Activated T-helper 17 cell treated with anti-CD3 and anti-CD28 coated beads, Interleukin-2, amount 50 U/mL, for 72 hours (primary cell): ENCODE measurements at regions not wholly inside any gene's neighbourhood (a gene's known extent, or its start where the extent isn't known, plus 50 kb on each side); places are given as distances from the start of the nearest gene placed in this dataset.

Source experiments
- ATAC-seq: fragments of 150-1000 bp; cut with Tn5 transposase; replicated peaks from 2 replicates; pipeline ENCODE4 v1.10.0; 2021; ENCODE audit warnings: mild to moderate bottlenecking, moderate library complexity
- H3K27ac Mint-ChIP-seq: one replicate; pipeline ENCODE4 v1.8.0; 2022; ENCODE audit warnings: mixed read lengths
- H3K27me3 Mint-ChIP-seq: one replicate; pipeline ENCODE4 v1.8.0; 2022; ENCODE audit warnings: mixed read lengths
- H3K36me3 Mint-ChIP-seq: one replicate; pipeline ENCODE4 v1.8.0; 2022; ENCODE audit warnings: low read depth, mild to moderate bottlenecking, mixed read lengths
- H3K4me1 Mint-ChIP-seq: one replicate; pipeline ENCODE4 v1.8.0; 2022; ENCODE audit warnings: mixed read lengths
- H3K4me3 Mint-ChIP-seq: one replicate; pipeline ENCODE4 v1.8.0; 2022; ENCODE audit warnings: mild to moderate bottlenecking, mixed read lengths
- H3K9me3 Mint-ChIP-seq: one replicate; pipeline ENCODE4 v1.8.0; 2022; ENCODE audit warnings: mixed read lengths

GRCh38 chr14:101247842-101248725 is 313.2 kb upstream of the DIO3 start:
- no peak overlapping the region for H3K4me3 Mint-ChIP-seq
- no peaks in the 10 kb centered on the region for H3K36me3 Mint-ChIP-seq
- H3K27me3 Mint-ChIP-seq = peaks cover 31% of the 10 kb centered on the region
- H3K27ac Mint-ChIP-seq = no peak overlapping the region
- no peaks in the 10 kb centered on the region for H3K4me1 Mint-ChIP-seq
- H3K9me3 Mint-ChIP-seq = no peaks in the 10 kb centered on the region
- no peak for ATAC-seq

DNA sequence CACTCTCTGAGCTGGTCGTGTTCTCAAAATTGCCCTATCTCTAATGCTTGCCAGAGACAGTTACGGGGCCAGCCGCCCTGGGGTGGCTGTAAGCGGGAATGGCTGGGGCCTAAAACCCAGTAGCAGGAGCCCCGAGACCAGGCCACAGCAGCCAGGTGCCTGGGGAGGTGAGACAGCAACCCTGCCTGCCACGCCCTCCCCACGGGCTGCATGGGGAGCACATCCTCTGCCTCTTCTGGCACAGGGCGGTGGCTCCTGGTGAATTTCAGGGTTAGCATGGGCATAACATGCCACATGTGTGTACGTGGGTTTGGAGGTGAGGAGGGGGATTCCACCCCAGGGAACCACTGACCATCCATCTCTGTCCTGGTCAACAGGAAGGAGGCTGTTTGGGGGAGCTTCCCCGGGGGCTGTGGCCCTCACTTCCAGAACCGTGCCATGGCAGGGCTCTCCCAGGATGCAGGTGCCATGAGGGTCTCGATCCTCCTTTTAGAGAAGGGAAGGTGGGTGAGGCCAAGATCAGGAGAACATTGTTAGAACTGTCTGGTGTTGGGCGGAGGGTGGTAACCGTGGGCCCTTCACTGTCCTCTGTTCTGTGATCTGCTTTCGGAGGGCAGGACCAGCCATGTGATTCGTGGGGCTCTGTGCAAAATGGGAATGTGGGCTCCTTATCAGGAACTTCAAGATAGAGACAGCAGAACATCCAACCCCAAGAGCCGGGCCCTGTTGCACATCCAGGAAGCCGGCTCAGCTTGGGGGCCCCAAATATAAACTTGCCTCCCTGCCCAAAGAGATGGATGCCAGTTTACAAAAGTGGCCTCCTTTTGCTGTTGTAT is 312.2 kb upstream of the DIO3 start:
- peaks cover 23% of the 10 kb centered on the region for H3K27me3 Mint-ChIP-seq
- H3K36me3 Mint-ChIP-seq = no peaks in the 10 kb centered on the region
- H3K4me3 Mint-ChIP-seq = no peak overlapping the region
- no peak overlapping the region for H3K27ac Mint-ChIP-seq
- H3K9me3 Mint-ChIP-seq = no peaks in the 10 kb centered on the region
- no peaks in the 10 kb centered on the region for H3K4me1 Mint-ChIP-seq
- ATAC-seq = no peak

DNA sequence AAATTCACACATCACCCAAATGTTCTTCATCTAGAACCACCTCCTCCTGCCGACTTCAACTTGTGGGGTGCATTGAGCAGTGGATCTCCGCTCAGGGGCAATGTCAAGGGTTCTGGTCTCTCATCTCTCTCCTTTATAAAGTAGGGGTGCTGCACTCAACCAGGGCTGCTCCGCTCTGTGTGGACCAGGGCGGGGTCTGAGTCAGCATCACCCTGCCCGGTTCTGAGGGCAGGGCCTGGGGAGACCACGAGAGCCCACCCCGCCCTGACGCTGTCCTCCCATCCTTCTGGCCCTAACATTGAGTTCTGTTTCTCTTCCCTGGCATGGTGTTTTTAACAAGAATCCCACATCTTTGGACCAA is 311.6 kb upstream of the DIO3 start:
- Mint-ChIP-seq H3K27me3 (peaks cover 21% of the 10 kb centered on the region), H3K4me1 (no peaks in the 10 kb centered on the region), H3K27ac (no peak overlapping the region), H3K36me3 (no peaks in the 10 kb centered on the region), H3K9me3 (no peaks in the 10 kb centered on the region), H3K4me3 (no peak overlapping the region)
- ATAC-seq = no peak

GRCh38 chr14:101250336-101250947 is 310.9 kb upstream of the DIO3 start:
- Mint-ChIP-seq H3K4me1 (no peaks in the 10 kb centered on the region), H3K36me3 (no peaks in the 10 kb centered on the region), H3K4me3 (no peak overlapping the region), H3K27me3 (peaks cover 21% of the 10 kb centered on the region), H3K9me3 (no peaks in the 10 kb centered on the region), H3K27ac (no peak overlapping the region)
- ATAC-seq = no peak

DNA sequence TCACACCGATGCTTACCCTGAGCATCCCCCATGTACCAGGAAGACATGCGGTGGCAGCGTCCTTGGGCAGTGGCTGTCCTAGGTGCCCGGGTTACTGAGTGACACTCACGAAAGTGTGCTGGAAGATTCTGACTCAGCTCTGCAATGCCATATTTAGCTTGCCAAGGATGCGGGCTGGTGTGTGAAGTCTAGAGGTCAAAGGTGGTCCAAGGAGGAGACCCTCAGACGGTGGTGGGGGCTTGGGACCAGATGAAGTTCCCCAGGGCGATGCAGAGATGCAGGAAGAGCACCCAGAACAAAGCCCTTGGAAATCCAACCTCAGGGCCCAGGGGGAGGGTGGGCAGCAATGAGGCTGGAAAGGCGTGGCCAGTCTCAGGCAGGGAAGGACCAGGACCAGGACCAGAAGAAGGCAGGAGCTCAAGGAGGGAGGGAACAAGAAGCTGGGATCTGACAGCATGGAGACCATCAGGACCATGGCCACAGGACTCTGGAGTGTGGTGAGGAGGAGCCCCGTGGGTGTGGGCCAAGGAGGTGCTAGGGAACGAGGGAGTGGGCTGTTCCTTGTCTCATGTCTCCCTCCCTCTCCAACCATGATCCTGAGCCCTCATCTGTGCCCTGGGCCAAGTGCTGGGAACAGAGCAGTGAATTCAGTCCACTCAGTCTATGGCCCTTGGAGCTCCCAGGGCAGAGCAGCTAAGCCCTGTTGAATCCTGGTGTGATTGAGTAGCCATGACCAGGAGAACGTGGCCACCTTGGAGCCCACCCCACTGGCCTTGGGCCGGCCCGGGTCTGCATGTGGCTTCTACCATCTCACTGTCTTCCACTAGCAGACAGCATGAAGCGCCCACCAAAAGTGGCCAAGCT is 310.1 kb upstream of the DIO3 start:
- Mint-ChIP-seq H3K4me3 (no peak overlapping the region), H3K9me3 (no peaks in the 10 kb centered on the region), H3K27me3 (peaks cover 25% of the 10 kb centered on the region), H3K36me3 (no peaks in the 10 kb centered on the region), H3K27ac (no peak overlapping the region), H3K4me1 (no peaks in the 10 kb centered on the region)
- ATAC-seq = no peak

DNA sequence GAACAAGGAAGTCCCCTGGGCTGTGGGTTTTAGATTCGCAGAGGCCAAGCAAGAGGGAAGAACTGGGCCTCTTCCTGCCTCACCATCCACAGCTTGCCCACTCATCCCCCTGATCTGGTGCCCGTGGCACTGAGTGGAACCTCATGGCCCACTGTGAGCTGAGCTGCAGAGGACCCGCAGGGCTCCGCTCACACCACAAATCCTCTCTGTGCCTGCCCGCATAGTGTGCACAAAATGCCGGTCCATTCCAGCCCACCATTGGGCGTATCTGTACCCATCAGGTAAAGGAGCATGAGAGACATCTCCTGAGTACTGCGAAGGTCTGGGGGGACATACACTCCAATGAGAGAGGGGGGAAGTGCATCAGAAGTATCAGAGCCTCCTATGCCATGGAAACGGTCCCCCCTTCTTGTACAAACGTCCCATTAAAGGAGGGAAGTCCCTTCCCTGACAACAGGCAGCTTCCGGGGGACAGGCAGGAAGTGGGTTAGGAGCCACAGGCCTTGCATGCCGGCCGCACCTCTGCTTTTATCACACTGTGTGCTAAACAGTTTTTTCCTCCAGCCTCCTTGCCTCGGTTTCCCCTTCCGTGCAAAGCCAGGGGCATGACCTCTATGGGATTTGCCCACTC is 309.4 kb upstream of the DIO3 start:
- no peaks in the 10 kb centered on the region for H3K9me3 Mint-ChIP-seq
- no peak overlapping the region for H3K27ac Mint-ChIP-seq
- H3K27me3 Mint-ChIP-seq = peaks cover 25% of the 10 kb centered on the region
- H3K4me3 Mint-ChIP-seq = no peak overlapping the region
- no peaks in the 10 kb centered on the region for H3K36me3 Mint-ChIP-seq
- ATAC-seq = no peak
- no peaks in the 10 kb centered on the region for H3K4me1 Mint-ChIP-seq

- peak; percentile 39 for ATAC-seq
- H3K4me3 Mint-ChIP-seq = no peak overlapping the region
- no peaks in the 10 kb centered on the region for H3K9me3 Mint-ChIP-seq
- H3K36me3 Mint-ChIP-seq = no peaks in the 10 kb centered on the region
- peaks cover 25% of the 10 kb centered on the region for H3K27me3 Mint-ChIP-seq
- H3K4me1 Mint-ChIP-seq = no peaks in the 10 kb centered on the region
- H3K27ac Mint-ChIP-seq = no peak overlapping the region
Measured at GRCh38 chr14:101252443-101253214, 308.7 kb upstream of the DIO3 start.

- Mint-ChIP-seq H3K4me1 (no peaks in the 10 kb centered on the region), H3K36me3 (no peaks in the 10 kb centered on the region), H3K9me3 (no peaks in the 10 kb centered on the region), H3K27me3 (peaks cover 30% of the 10 kb centered on the region), H3K27ac (no peak overlapping the region), H3K4me3 (no peak overlapping the region)
- no peak for ATAC-seq
Measured at GRCh38 chr14:101253948-101254347, 307.3 kb upstream of the DIO3 start.

DNA sequence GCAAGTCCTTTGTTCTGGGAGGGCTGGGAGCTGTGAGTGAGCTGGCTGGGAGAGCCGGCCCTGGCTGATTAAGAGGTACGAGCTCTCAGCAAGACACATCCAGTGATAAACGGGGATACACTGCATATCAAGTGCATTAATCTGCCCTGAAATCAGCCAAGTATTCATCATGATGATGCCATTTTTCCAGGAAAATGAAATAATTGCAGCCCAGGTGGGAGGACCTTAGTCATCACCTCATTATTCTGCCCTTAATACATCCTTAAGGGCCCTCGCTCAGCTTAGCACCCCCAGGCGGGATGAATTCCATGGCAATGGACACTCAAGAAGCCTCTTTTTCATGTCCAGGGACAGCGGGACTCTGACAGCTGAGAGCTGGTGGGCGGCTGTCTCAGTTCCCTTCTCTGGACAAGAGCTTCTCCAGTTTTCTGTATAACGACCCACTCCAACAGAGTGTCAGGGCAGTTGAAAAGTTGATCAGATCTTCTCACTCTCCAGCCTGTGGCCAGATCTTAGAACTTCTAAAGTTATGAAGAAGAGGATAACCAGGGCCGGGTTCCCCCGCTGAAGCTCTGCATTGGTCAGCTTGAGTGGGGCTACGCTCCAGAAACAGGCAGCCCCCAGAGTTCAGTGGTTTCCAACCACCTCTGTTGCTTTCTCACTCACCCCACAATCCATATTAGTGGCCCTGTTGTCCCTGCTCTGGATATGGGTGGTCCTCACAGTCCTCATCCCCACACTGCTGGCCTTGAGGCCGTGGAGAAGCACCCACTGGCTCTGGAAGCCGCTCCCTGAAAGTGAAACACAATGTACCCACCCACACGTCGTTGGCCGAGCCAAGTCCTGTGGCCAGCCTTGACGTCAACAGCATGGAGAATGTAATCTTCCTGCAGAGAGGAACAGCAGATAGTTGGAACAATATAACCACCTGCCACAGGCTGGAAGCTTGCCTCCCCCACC is 306.2 kb upstream of the DIO3 start:
- Mint-ChIP-seq H3K27me3 (peaks cover 24% of the 10 kb centered on the region), H3K4me3 (no peak overlapping the region), H3K27ac (no peak overlapping the region), H3K36me3 (no peaks in the 10 kb centered on the region), H3K9me3 (no peaks in the 10 kb centered on the region), H3K4me1 (no peaks in the 10 kb centered on the region)
- ATAC-seq = no peak

- no peak for ATAC-seq
- no peaks in the 10 kb centered on the region for H3K9me3 Mint-ChIP-seq
- peaks cover 27% of the 10 kb centered on the region for H3K27me3 Mint-ChIP-seq
- no peaks in the 10 kb centered on the region for H3K4me1 Mint-ChIP-seq
- no peak overlapping the region for H3K4me3 Mint-ChIP-seq
- no peak overlapping the region for H3K27ac Mint-ChIP-seq
- no peaks in the 10 kb centered on the region for H3K36me3 Mint-ChIP-seq
Measured at GRCh38 chr14:101255765-101256125, 305.6 kb upstream of the DIO3 start.

DNA sequence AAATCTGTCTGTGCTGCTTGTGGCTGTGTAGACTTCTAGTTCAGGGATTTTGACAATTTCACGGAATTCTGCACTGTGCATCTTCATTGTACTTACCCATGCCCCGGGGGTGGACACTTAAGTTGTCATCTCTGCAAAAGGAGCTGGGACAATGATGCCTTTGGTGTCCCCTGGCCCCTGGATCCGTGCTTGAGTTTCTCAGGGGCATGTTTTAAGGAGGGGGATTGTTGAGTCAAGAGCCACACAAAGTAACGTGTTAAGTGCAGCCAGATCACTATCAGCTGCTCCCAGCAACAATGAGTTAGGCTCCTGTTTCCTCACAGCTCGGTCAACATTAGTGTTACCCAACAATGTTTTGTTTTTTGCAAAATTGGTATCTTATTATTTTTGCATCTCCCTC is 305.0 kb upstream of the DIO3 start:
- H3K4me3 Mint-ChIP-seq = no peak overlapping the region
- no peaks in the 10 kb centered on the region for H3K9me3 Mint-ChIP-seq
- H3K27me3 Mint-ChIP-seq = peaks cover 22% of the 10 kb centered on the region
- no peaks in the 10 kb centered on the region for H3K4me1 Mint-ChIP-seq
- no peaks in the 10 kb centered on the region for H3K36me3 Mint-ChIP-seq
- H3K27ac Mint-ChIP-seq = no peak overlapping the region
- ATAC-seq = no peak

DNA sequence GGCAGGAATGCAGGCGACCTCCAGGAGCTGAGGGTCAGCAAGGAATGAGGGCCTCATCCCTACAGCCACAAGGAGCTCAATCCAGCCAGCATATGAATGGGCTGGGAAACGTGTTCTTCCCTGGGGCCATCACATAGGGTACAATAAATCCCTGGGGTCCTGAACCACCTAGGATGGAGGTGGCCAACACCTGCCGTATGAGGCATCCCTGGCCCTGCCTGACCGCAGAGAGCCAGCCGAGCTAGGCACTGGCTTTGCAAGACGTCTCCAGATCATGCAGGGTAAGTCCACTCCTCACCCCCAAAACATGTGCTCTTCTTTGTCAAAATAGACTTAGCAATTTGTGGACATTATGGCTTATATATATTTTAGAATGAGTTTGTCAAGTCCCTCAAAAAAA is 303.7 kb upstream of the DIO3 start:
- no peak for ATAC-seq

More for the DNA sequence above, 303.7 kb upstream of the DIO3 start:
- Mint-ChIP-seq H3K4me1 (no peaks in the 10 kb centered on the region), H3K36me3 (no peaks in the 10 kb centered on the region), H3K27ac (no peak overlapping the region), H3K4me3 (no peak overlapping the region), H3K27me3 (peaks cover 25% of the 10 kb centered on the region), H3K9me3 (no peaks in the 10 kb centered on the region)
